Neural progenitor cell (in vitro differentiated cells): ENCODE measurements at regions not wholly inside any gene's neighbourhood (a gene's known extent, or its start where the extent isn't known, plus 50 kb on each side); places are given as distances from the start of the nearest gene placed in this dataset.

Experiments
- DNase-seq: peaks from one replicate; pipeline ENCODE4 v3.0.0-alpha.2; 2016; ENCODE audit warnings: low spot score
- H2AFZ ChIP-seq: fragments of 200-600 bp; sonication (generic); replicated peaks from 2 replicates; pipeline ENCODE4 v1.6.1; 2016; ENCODE audit warnings: antibody characterized with exemption
- H3F3A ChIP-seq: fragments of 200-600 bp; sonication (generic); 2 replicates; pipeline ENCODE4 v1.6.1; 2016; ENCODE audit warnings: antibody characterized with exemption, low read depth
- H3K27ac ChIP-seq: fragments of 200-600 bp; sonication (generic); 2 replicates; pipeline ENCODE4 v1.5.1; 2016; ENCODE audit warnings: mild to moderate bottlenecking
- H3K27me3 ChIP-seq: fragments of 200-600 bp; sonication (generic); 2 replicates; pipeline ENCODE4 v1.6.1; 2016; ENCODE audit warnings: mild to moderate bottlenecking, moderate library complexity
- H3K36me3 ChIP-seq: fragments of 200-600 bp; sonication (generic); 2 replicates; pipeline ENCODE4 v1.5.1; 2016
- H3K4me1 ChIP-seq: fragments of 200-600 bp; sonication (generic); 2 replicates; pipeline ENCODE4 v1.6.1; 2016; ENCODE audit warnings: mixed run types
- H3K4me2 ChIP-seq: fragments of 200-600 bp; sonication (generic); 2 replicates; pipeline ENCODE4 v1.6.1; 2016
- H3K4me3 ChIP-seq: fragments of 200-600 bp; sonication (generic); 2 replicates; pipeline ENCODE4 v1.5.1; 2016
- H3K79me2 ChIP-seq: fragments of 200-600 bp; sonication (generic); 2 replicates; pipeline ENCODE4 v1.6.1; 2016; ENCODE audit warnings: low read depth
- H3K9ac ChIP-seq: fragments of 200-600 bp; sonication (generic); 2 replicates; pipeline ENCODE4 v1.6.1; 2016
- H3K9me3 ChIP-seq: fragments of 200-600 bp; sonication (generic); 2 replicates; pipeline ENCODE4 v1.5.1; 2016; ENCODE audit warnings: low read depth
- H4K20me1 ChIP-seq: fragments of 200-600 bp; sonication (generic); 2 replicates; pipeline ENCODE4 v1.6.1; 2016; ENCODE audit warnings: low read depth
- H3K27ac Mint-ChIP-seq: 3 replicates; pipeline ENCODE4 v1.8.0; 2021; ENCODE audit warnings: mixed read lengths
- H3K27me3 Mint-ChIP-seq: 2 replicates; pipeline ENCODE4 v1.8.0; 2022; ENCODE audit warnings: low read depth, mild to moderate bottlenecking, inconsistent platforms, moderate library complexity, mixed read lengths; ENCODE audit not compliant: insufficient read depth
- H3K36me3 Mint-ChIP-seq: 3 replicates; pipeline ENCODE4 v1.8.0; 2021; ENCODE audit warnings: mixed read lengths
- H3K4me1 Mint-ChIP-seq: 3 replicates; pipeline ENCODE4 v1.8.0; 2021; ENCODE audit warnings: mixed read lengths
- H3K4me3 Mint-ChIP-seq: 3 replicates; pipeline ENCODE4 v1.8.0; 2021; ENCODE audit warnings: mild to moderate bottlenecking, moderate library complexity, mixed read lengths
- H3K9me3 Mint-ChIP-seq: 3 replicates; pipeline ENCODE4 v1.8.0; 2020; ENCODE audit warnings: mixed read lengths
- EZH2 ChIP-seq: fragments of 200-600 bp; sonication (generic); IDR thresholded peaks from 2 replicates; pipeline ENCODE4 v1.6.1; 2017; ENCODE audit warnings: antibody characterized with exemption, mild to moderate bottlenecking, moderate library complexity
- EZH2phosphoT487 ChIP-seq: fragments of 200-600 bp; sonication (generic); IDR thresholded peaks from 2 replicates; pipeline ENCODE4 v1.6.1; 2017; ENCODE audit warnings: antibody characterized with exemption
- TF ChIP-seq, protein P1 (sequence below): fragments of 200-600 bp; sonication (generic); IDR thresholded peaks from 2 replicates; pipeline ENCODE4 v1.5.1; 2017; ENCODE audit warnings: antibody characterized with exemption, mild to moderate bottlenecking

DNA sequence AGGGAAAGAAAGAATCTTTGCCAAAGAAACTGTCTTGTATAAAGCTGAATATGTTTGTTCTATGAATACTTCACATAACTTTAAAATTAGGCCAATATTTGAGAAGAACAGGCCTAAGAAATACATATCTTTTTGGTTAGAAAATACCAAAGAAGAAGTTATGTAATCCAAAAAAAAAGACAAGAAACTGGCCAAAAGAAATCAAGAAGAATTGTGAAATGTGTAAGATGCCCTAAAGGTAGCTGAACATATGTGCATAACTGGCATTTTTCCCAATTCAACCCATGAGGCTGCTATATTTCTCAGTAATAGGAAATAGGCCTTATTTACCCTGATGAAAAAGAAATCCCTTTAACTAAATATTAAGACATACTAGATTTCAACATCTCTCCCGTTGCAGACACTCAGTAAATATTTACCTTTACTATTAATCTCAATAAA, 290.0 kb downstream of the CETN3 start:
- no peaks in the 10 kb centered on the region for H3K27me3 ChIP-seq
- TF ChIP-seq, protein P1, sequence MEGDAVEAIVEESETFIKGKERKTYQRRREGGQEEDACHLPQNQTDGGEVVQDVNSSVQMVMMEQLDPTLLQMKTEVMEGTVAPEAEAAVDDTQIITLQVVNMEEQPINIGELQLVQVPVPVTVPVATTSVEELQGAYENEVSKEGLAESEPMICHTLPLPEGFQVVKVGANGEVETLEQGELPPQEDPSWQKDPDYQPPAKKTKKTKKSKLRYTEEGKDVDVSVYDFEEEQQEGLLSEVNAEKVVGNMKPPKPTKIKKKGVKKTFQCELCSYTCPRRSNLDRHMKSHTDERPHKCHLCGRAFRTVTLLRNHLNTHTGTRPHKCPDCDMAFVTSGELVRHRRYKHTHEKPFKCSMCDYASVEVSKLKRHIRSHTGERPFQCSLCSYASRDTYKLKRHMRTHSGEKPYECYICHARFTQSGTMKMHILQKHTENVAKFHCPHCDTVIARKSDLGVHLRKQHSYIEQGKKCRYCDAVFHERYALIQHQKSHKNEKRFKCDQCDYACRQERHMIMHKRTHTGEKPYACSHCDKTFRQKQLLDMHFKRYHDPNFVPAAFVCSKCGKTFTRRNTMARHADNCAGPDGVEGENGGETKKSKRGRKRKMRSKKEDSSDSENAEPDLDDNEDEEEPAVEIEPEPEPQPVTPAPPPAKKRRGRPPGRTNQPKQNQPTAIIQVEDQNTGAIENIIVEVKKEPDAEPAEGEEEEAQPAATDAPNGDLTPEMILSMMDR, result no peak
- TF ChIP-seq EZH2 (no peak), EZH2phosphoT487 (no peak)
- Mint-ChIP-seq H3K36me3 (no peaks in the 10 kb centered on the region), H3K4me1 (no peaks in the 10 kb centered on the region), H3K27me3 (no peaks in the 10 kb centered on the region), H3K27ac (no peak overlapping the region), H3K9me3 (no peaks in the 10 kb centered on the region), H3K4me3 (no peak overlapping the region)
- H3F3A ChIP-seq, result no peaks in the 10 kb centered on the region
- H3K4me1 ChIP-seq, result no peaks in the 10 kb centered on the region
- no peaks in the 10 kb centered on the region for H3K9me3 ChIP-seq
- H3K27ac ChIP-seq, result no peak overlapping the region
- H3K36me3 ChIP-seq, result no peaks in the 10 kb centered on the region
- no peaks in the 10 kb centered on the region for H4K20me1 ChIP-seq
- no peak overlapping the region for H3K4me2 ChIP-seq
- H3K79me2 ChIP-seq, result no peaks in the 10 kb centered on the region
- H2AFZ ChIP-seq, result no peak overlapping the region
- no peak overlapping the region for H3K9ac ChIP-seq
- DNase-seq, result no peak
- no peak overlapping the region for H3K4me3 ChIP-seq

DNA sequence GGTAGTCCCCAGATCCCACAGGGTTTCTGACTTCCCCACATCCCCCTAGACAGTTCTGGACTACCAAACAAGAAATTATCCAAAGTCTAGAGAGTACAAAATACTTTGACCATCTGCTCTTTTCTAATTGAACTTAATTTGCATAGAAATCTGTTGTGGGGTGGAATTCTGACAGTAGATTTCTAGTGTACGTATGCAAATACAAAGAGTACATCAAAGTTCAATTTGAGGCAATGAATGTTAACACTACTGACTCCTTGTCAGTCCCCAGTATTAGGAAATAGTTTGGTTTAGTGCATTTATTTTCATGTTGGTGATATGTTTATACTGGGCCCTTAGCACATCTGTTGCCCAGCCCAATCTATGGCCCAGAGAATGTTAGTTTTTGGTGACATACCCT, 292.6 kb downstream of the CETN3 start:
- no peak overlapping the region for H3K27ac ChIP-seq
- no peak overlapping the region for H3K4me2 ChIP-seq
- no peaks in the 10 kb centered on the region for H3K79me2 ChIP-seq
- no peaks in the 10 kb centered on the region for H3K9me3 Mint-ChIP-seq
- no peak overlapping the region for H3K4me3 ChIP-seq
- DNase-seq, result no peak
- H3F3A ChIP-seq, result no peaks in the 10 kb centered on the region
- H3K9ac ChIP-seq, result no peak overlapping the region
- peaks cover 9% of the 10 kb centered on the region for H3K4me1 Mint-ChIP-seq
- H4K20me1 ChIP-seq, result no peaks in the 10 kb centered on the region
- H3K9me3 ChIP-seq, result no peaks in the 10 kb centered on the region
- peaks cover 3% of the 10 kb centered on the region for H3K4me1 ChIP-seq
- no peak overlapping the region for H2AFZ ChIP-seq
- TF ChIP-seq EZH2phosphoT487, result no peak
- no peak for TF ChIP-seq EZH2
- TF ChIP-seq, protein P1, result no peak
- H3K27ac Mint-ChIP-seq, result no peak overlapping the region
- no peaks in the 10 kb centered on the region for H3K36me3 ChIP-seq
- no peaks in the 10 kb centered on the region for H3K27me3 ChIP-seq
- H3K4me3 Mint-ChIP-seq, result no peak overlapping the region
- H3K36me3 Mint-ChIP-seq, result no peaks in the 10 kb centered on the region
- no peaks in the 10 kb centered on the region for H3K27me3 Mint-ChIP-seq

DNA sequence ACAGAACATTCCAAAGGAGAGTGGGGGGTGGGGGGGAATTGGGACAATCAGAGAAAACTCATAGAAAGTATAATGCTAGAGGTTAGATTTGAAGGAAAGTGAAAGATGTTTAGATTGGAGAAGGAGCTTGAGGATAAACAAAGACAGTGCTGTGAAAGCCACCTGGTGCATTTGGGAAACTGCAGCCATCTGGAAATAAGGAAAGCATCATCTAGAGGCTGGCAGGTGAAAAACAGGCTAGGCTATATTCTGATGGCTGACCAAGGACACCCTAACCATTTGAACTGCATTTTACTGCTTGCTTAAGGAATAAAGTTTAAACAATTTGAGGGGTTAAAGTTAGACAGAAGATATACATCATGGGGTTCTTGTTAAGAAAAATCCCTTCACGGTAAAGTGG, 296.4 kb downstream of the CETN3 start:
- Mint-ChIP-seq H3K4me3 (no peak overlapping the region), H3K4me1 (peaks cover 13% of the 10 kb centered on the region), H3K27me3 (no peaks in the 10 kb centered on the region), H3K27ac (no peak overlapping the region), H3K36me3 (no peaks in the 10 kb centered on the region), H3K9me3 (no peaks in the 10 kb centered on the region)
- Histone ChIP-seq H4K20me1 (no peaks in the 10 kb centered on the region), H3K4me2 (no peak overlapping the region), H3K9me3 (no peaks in the 10 kb centered on the region), H3K4me3 (no peak overlapping the region), H3K79me2 (no peaks in the 10 kb centered on the region), H3K27me3 (no peaks in the 10 kb centered on the region), H3K9ac (no peak overlapping the region), H3K4me1 (peaks cover 8% of the 10 kb centered on the region), H2AFZ (no peak overlapping the region), H3K27ac (no peak overlapping the region), H3F3A (no peaks in the 10 kb centered on the region), H3K36me3 (no peaks in the 10 kb centered on the region)
- no peak for TF ChIP-seq EZH2
- TF ChIP-seq, protein P1, result no peak
- no peak for TF ChIP-seq EZH2phosphoT487
- no peak for DNase-seq
